OCI-LY1 (cell line): ENCODE measurements at regions not wholly inside any gene's neighbourhood (a gene's known extent, or its start where the extent isn't known, plus 50 kb on each side); places are given as distances from the start of the nearest gene placed in this dataset.

Experiments
- H2AFZ ChIP-seq: fragments of 200-600 bp; sonication (generic), shearing (Covaris generic); 2 replicates; pipeline ENCODE4 v1.6.0; 2014; ENCODE audit warnings: antibody characterized with exemption, mild to moderate bottlenecking, low read length
- H3F3A ChIP-seq: fragments of 200-600 bp; sonication (generic), shearing (Covaris generic); 2 replicates; pipeline ENCODE4 v1.6.0; 2014; ENCODE audit warnings: mild to moderate bottlenecking, antibody characterized with exemption, low read length, moderate library complexity; ENCODE audit not compliant: insufficient read depth
- H3K27ac ChIP-seq: fragments of 200-600 bp; sonication (generic); 2 replicates; pipeline ENCODE4 v1.5.1; 2014; ENCODE audit warnings: low read length, mixed run types, mild to moderate bottlenecking, low read depth; ENCODE audit not compliant: poor library complexity, severe bottlenecking
- H3K27me3 ChIP-seq: fragments of 200-600 bp; sonication (generic); 2 replicates; pipeline ENCODE4 v1.6.0; 2014; ENCODE audit warnings: antibody characterized with exemption, mild to moderate bottlenecking, low read length, moderate library complexity; ENCODE audit not compliant: insufficient read depth
- H3K36me3 ChIP-seq: fragments of 200-600 bp; sonication (generic); 2 replicates; pipeline ENCODE4 v1.6.1; 2014; ENCODE audit warnings: mild to moderate bottlenecking, antibody characterized with exemption, low read length, moderate library complexity, mixed read lengths; ENCODE audit not compliant: insufficient read depth
- H3K4me1 ChIP-seq: fragments of 200-600 bp; sonication (generic); 2 replicates; pipeline ENCODE4 v1.5.1; 2014; ENCODE audit warnings: mild to moderate bottlenecking, low read length, moderate library complexity; ENCODE audit not compliant: insufficient read depth, severe bottlenecking
- H3K4me2 ChIP-seq: fragments of 200-600 bp; sonication (generic), shearing (Covaris generic); 2 replicates; pipeline ENCODE4 v1.6.1; 2014; ENCODE audit warnings: low read length
- H3K4me3 ChIP-seq: fragments of 200-600 bp; sonication (generic); 2 replicates; pipeline ENCODE4 v1.5.1; 2014; ENCODE audit warnings: low read length, low read depth, mild to moderate bottlenecking, mixed read lengths; ENCODE audit not compliant: poor library complexity, severe bottlenecking
- H3K79me2 ChIP-seq: fragments of 200-600 bp; shearing (Covaris generic); 2 replicates; pipeline ENCODE4 v1.6.1; 2016; ENCODE audit warnings: mixed run types, low read length, mixed read lengths; ENCODE audit not compliant: insufficient read depth
- H3K9ac ChIP-seq: fragments of 200-600 bp; sonication (generic), shearing (Covaris generic); 2 replicates; pipeline ENCODE4 v1.6.1; 2014; ENCODE audit warnings: mild to moderate bottlenecking, low read length, mixed read lengths
- H3K9me2 ChIP-seq: fragments of 200-600 bp; sonication (generic), shearing (Covaris generic); 2 replicates; pipeline ENCODE4 v1.6.1; 2014; ENCODE audit warnings: low read depth, mild to moderate bottlenecking, low read length, mixed read lengths
- H3K9me3 ChIP-seq: fragments of 200-600 bp; shearing (Covaris generic); 2 replicates; pipeline ENCODE4 v1.6.1; 2014; ENCODE audit warnings: low read length, mixed read lengths
- H4K20me1 ChIP-seq: fragments of 200-600 bp; sonication (generic), shearing (Covaris generic); 2 replicates; pipeline ENCODE4 v1.6.0; 2016; ENCODE audit warnings: mild to moderate bottlenecking, low read length; ENCODE audit not compliant: insufficient read depth
- EZH2 ChIP-seq: fragments of 200-600 bp; sonication (generic), shearing (Covaris generic); IDR thresholded peaks from 2 replicates; pipeline ENCODE4 v1.8.0; 2017; ENCODE audit warnings: borderline replicate concordance, mixed run types, mild to moderate bottlenecking, antibody characterized with exemption, low read length, moderate library complexity, mixed read lengths
- TF ChIP-seq, protein P1 (sequence below): fragments of 200-600 bp; sonication (generic), shearing (Covaris generic); IDR thresholded peaks from 2 replicates; pipeline ENCODE4 v1.5.1; 2017; ENCODE audit warnings: mild to moderate bottlenecking, antibody characterized with exemption, low read length, moderate library complexity, mixed read lengths

DNA sequence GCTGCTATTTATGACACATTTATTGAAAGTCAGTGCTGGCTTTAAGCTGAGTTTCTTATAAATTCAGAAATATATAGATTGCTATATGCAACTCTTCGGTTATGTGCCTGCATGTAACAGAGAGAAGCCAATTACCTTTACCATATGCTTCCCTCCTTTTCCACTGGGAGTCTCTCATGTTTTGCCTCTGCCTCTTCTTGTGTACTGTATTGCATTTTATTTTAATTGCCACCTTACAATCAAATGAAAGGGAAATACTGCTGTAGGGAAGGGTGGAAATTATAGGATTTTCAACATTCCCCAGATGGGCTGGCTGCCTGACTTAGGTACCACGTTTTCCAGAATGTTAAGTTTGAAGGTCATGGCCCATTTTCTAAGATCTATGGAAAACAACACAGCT, 655.4 kb upstream of the SLIT2 start:
- H4K20me1 ChIP-seq, result no peaks in the 10 kb centered on the region
- H3K27ac ChIP-seq, result no peak overlapping the region

DNA sequence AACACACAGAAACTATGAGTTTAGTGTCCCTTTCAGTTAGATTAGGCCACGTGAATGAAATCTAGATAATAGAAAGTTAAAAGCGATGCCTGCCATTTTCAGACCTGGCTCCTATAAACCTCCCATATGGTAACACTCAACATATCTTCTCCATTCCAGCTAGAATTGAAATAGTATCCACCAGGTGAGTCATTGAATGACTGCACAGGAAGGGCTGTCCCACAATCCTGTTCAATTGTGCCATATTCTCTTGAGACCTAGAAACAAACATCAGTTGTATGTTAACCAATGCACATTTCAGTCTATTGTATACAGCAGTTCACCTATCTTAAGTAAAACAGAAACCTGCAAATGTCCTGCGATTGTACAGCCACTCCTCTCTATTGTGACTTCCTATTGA, 659.3 kb upstream of the SLIT2 start:
- H3K9ac ChIP-seq, result no peak overlapping the region
- no peaks in the 10 kb centered on the region for H3K36me3 ChIP-seq
- no peak overlapping the region for H3K4me3 ChIP-seq
- no peak overlapping the region for H3K27ac ChIP-seq
- H3K79me2 ChIP-seq, result no peaks in the 10 kb centered on the region
- H3K9me3 ChIP-seq, result no peaks in the 10 kb centered on the region
- H3K4me2 ChIP-seq, result no peak overlapping the region
- no peaks in the 10 kb centered on the region for H3K9me2 ChIP-seq
- H2AFZ ChIP-seq, result no peak overlapping the region
- no peaks in the 10 kb centered on the region for H3K27me3 ChIP-seq
- no peak for TF ChIP-seq EZH2
- TF ChIP-seq, protein P1, sequence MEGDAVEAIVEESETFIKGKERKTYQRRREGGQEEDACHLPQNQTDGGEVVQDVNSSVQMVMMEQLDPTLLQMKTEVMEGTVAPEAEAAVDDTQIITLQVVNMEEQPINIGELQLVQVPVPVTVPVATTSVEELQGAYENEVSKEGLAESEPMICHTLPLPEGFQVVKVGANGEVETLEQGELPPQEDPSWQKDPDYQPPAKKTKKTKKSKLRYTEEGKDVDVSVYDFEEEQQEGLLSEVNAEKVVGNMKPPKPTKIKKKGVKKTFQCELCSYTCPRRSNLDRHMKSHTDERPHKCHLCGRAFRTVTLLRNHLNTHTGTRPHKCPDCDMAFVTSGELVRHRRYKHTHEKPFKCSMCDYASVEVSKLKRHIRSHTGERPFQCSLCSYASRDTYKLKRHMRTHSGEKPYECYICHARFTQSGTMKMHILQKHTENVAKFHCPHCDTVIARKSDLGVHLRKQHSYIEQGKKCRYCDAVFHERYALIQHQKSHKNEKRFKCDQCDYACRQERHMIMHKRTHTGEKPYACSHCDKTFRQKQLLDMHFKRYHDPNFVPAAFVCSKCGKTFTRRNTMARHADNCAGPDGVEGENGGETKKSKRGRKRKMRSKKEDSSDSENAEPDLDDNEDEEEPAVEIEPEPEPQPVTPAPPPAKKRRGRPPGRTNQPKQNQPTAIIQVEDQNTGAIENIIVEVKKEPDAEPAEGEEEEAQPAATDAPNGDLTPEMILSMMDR, result no peak
- H3F3A ChIP-seq, result no peaks in the 10 kb centered on the region
- H4K20me1 ChIP-seq, result no peaks in the 10 kb centered on the region
- peaks cover 9% of the 10 kb centered on the region for H3K4me1 ChIP-seq

More for the DNA sequence above, 655.4 kb upstream of the SLIT2 start:
- Histone ChIP-seq H3K4me2 (no peak overlapping the region), H3K9me3 (no peaks in the 10 kb centered on the region), H3K79me2 (no peaks in the 10 kb centered on the region), H3K36me3 (no peaks in the 10 kb centered on the region), H3K27me3 (no peaks in the 10 kb centered on the region), H3F3A (no peaks in the 10 kb centered on the region), H3K9ac (no peak overlapping the region), H3K4me3 (no peak overlapping the region), H3K9me2 (no peaks in the 10 kb centered on the region), H2AFZ (no peak overlapping the region), H3K4me1 (no peaks in the 10 kb centered on the region)
- no peak for TF ChIP-seq EZH2
- TF ChIP-seq, protein P1, result no peak

DNA sequence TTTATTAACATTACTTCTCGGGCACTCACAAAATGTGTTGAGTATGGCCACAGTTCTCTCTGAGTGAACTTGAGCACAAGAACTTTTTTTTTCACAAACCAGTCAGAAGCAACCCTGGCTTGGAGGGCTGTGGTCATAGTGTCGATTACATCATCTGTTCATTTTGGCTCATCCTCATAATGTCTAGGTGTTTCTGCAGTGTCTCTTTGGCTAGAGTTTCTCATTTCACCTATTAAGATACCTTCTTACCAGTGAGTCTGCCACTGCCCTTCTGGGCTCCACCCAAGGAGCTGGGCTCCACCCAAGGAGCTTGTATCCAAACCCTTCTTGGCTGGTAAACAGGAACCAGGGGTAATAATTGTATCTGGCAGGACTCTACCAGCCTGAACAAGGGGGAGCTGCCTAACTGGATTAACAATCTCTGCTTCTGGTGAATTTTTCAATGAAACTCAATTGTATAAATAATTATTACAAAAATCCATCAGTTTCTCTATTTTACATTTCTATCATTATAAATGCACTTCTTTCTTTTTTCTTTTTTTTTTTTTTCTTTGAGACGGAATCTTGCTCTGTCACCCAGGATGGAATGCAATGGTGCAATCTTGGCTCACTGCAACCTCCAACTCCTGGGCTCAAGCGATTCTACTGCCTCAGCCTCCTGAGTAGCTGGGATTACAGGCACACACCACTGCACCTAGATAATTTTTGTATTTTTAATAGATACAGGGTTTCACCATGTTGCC, 667.7 kb upstream of the SLIT2 start:
- H3K4me3 ChIP-seq, result no peak overlapping the region
- H3K9me3 ChIP-seq, result no peaks in the 10 kb centered on the region
- no peaks in the 10 kb centered on the region for H3K9me2 ChIP-seq
- no peaks in the 10 kb centered on the region for H3K36me3 ChIP-seq
- H3K4me2 ChIP-seq, result no peak overlapping the region
- H3F3A ChIP-seq, result no peaks in the 10 kb centered on the region
- TF ChIP-seq EZH2, result no peak
- TF ChIP-seq, protein P1, result no peak
- H3K27ac ChIP-seq, result no peak overlapping the region
- no peak overlapping the region for H2AFZ ChIP-seq
- H3K79me2 ChIP-seq, result no peaks in the 10 kb centered on the region
- peaks cover 10% of the 10 kb centered on the region for H3K4me1 ChIP-seq
- H3K27me3 ChIP-seq, result no peaks in the 10 kb centered on the region
- H4K20me1 ChIP-seq, result no peaks in the 10 kb centered on the region
- no peak overlapping the region for H3K9ac ChIP-seq
